Nephron progenitor cell (in vitro differentiated cells): ENCODE measurements at regions not wholly inside any gene's neighbourhood (a gene's known extent, or its start where the extent isn't known, plus 50 kb on each side); places are given as distances from the start of the nearest gene placed in this dataset.

ENCODE experiments used
- DNase-seq: peaks from one replicate; pipeline ENCODE4 v3.0.0; 2021
- H3K27ac Mint-ChIP-seq: 2 replicates; pipeline ENCODE4 v1.8.0; 2021; ENCODE audit warnings: mild to moderate bottlenecking, moderate library complexity, mixed read lengths
- H3K27me3 Mint-ChIP-seq: 2 replicates; pipeline ENCODE4 v1.8.0; 2021; ENCODE audit warnings: mild to moderate bottlenecking, low read depth, mixed read lengths; ENCODE audit not compliant: poor library complexity
- H3K36me3 Mint-ChIP-seq: 2 replicates; pipeline ENCODE4 v1.8.0; 2021; ENCODE audit warnings: low read depth, mixed read lengths
- H3K4me1 Mint-ChIP-seq: 2 replicates; pipeline ENCODE4 v1.8.0; 2021; ENCODE audit warnings: mixed read lengths
- H3K4me3 Mint-ChIP-seq: 2 replicates; pipeline ENCODE4 v1.8.0; 2021; ENCODE audit warnings: mild to moderate bottlenecking, moderate library complexity, mixed read lengths
- H3K9me3 Mint-ChIP-seq: 2 replicates; pipeline ENCODE4 v1.8.0; 2021; ENCODE audit warnings: mild to moderate bottlenecking, moderate library complexity, mixed read lengths
- TF ChIP-seq, protein P1 (sequence below): fragments of 200-600 bp; sonication (generic); IDR thresholded peaks from 2 replicates; pipeline ENCODE4 v1.5.0; 2021; ENCODE audit warnings: antibody characterized with exemption

DNA sequence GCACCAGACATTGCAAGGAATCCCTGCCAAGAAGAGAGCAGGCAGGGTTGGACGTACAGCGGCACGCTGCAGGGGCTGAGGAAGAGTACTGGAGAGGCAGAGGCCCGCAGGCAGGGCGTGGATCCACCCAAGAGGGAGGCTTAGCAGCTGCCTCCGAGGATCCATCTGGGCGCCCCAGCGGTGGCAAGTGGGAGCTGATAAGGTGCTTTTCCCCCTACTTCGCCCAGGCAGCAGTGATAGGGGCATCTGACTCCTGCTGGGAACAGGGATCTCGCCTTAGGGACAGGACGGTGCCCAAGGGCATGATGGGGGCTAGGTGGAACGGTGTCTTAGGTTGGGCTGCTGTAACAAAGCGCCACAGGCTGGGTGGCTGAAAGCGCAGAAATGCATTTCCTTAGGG is 67.4 kb upstream of the HS6ST1 start:
- Mint-ChIP-seq H3K9me3 (peaks cover 5% of the 10 kb centered on the region), H3K27ac (no peak overlapping the region), H3K4me1 (peaks cover 62% of the 10 kb centered on the region), H3K4me3 (no peak overlapping the region), H3K27me3 (peaks cover 9% of the 10 kb centered on the region), H3K36me3 (no peaks in the 10 kb centered on the region)
- TF ChIP-seq, protein P1, sequence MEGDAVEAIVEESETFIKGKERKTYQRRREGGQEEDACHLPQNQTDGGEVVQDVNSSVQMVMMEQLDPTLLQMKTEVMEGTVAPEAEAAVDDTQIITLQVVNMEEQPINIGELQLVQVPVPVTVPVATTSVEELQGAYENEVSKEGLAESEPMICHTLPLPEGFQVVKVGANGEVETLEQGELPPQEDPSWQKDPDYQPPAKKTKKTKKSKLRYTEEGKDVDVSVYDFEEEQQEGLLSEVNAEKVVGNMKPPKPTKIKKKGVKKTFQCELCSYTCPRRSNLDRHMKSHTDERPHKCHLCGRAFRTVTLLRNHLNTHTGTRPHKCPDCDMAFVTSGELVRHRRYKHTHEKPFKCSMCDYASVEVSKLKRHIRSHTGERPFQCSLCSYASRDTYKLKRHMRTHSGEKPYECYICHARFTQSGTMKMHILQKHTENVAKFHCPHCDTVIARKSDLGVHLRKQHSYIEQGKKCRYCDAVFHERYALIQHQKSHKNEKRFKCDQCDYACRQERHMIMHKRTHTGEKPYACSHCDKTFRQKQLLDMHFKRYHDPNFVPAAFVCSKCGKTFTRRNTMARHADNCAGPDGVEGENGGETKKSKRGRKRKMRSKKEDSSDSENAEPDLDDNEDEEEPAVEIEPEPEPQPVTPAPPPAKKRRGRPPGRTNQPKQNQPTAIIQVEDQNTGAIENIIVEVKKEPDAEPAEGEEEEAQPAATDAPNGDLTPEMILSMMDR, result no peak
- DNase-seq, result no peak

DNA sequence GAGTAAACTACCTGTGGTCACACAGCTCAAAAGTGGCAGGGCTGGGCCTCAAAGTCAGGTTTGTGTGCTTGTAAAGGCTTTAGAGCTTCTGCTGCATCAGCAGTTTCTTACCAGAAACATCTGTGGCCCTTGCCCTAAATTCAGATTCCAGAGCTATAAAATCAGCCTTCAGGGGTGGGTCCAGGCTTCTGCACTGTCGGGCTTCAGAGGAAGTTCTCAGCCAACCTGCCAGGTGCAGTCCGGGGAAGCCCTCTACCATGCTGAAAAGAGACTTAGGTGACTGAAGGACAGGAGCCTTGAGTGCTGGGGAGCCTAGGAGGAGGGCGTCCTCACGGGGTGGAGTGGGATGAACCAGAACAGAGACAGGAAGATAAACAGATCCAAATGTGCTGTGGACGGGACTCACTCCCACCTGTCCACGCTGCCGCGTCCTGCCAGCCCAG is 69.9 kb upstream of the HS6ST1 start:
- TF ChIP-seq, protein P1, result no peak
- no peak for DNase-seq
- H3K36me3 Mint-ChIP-seq, result no peaks in the 10 kb centered on the region
- peaks cover 14% of the 10 kb centered on the region for H3K27me3 Mint-ChIP-seq
- H3K4me1 Mint-ChIP-seq, result peaks cover 64% of the 10 kb centered on the region
- H3K4me3 Mint-ChIP-seq, result no peak overlapping the region
- no peak overlapping the region for H3K27ac Mint-ChIP-seq
- peaks cover 5% of the 10 kb centered on the region for H3K9me3 Mint-ChIP-seq

- Mint-ChIP-seq H3K36me3 (no peaks in the 10 kb centered on the region), H3K4me3 (no peak overlapping the region), H3K27me3 (peaks cover 14% of the 10 kb centered on the region), H3K27ac (peak overlapping the region; percentile 9), H3K4me1 (peaks cover 71% of the 10 kb centered on the region), H3K9me3 (peaks cover 4% of the 10 kb centered on the region)
- TF ChIP-seq, protein P1, result no peak
- DNase-seq, result no peak
These were observed 70.9 kb upstream of the HS6ST1 start for GRCh38 chr2:128389388-128390086.

- Mint-ChIP-seq H3K36me3 (no peaks in the 10 kb centered on the region), H3K4me1 (peaks cover 71% of the 10 kb centered on the region), H3K27me3 (peaks cover 14% of the 10 kb centered on the region), H3K9me3 (no peaks in the 10 kb centered on the region), H3K27ac (no peak overlapping the region), H3K4me3 (no peak overlapping the region)
- no peak for DNase-seq
- TF ChIP-seq, protein P1, result no peak
These were observed 71.8 kb upstream of the HS6ST1 start for GRCh38 chr2:128390256-128390990.

GRCh38 chr2:128390991-128391630 is 72.4 kb upstream of the HS6ST1 start:
- Mint-ChIP-seq H3K4me1 (peaks cover 77% of the 10 kb centered on the region), H3K4me3 (no peak overlapping the region), H3K27me3 (peaks cover 14% of the 10 kb centered on the region), H3K27ac (no peak overlapping the region), H3K9me3 (no peaks in the 10 kb centered on the region), H3K36me3 (no peaks in the 10 kb centered on the region)
- no peak for DNase-seq
- TF ChIP-seq, protein P1, result no peak
